ENCODE measurements at regions not wholly inside any gene's neighbourhood (a gene's known extent, or its start where the extent isn't known, plus 50 kb on each side); places are given as distances from the start of the nearest gene placed in this dataset.
A peak's percentile ranks its signal among the peaks of the same experiment; 100 is the strongest.

DNA sequence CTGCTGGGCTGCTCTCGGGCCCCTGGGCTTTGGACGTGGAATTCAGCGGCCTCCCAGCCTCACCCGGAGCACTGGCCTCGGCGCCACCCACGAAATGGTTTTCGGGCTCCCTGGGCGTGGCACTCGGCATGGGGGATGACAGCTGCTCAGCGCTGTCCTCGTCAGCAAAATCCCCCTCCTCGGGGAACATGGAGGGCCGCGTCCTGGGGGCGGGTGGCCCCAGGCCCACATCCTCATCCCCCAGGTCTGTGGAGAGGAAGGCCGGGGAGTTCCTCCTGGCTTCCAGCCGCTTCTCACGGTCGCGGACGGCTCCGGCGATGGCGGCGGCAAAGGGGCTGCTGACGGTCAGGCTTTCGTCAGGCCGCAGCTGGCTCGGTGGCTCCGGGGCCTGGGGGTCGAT lies 88.4 kb downstream of the CTTN start:
- no peak for DNase-seq

- no peak for DNase-seq
Measured at GRCh38 chr11:70487160-70487559, 88.8 kb downstream of the CTTN start.

GRCh38 chr11:70487756-70488155 lies 89.4 kb downstream of the CTTN start:
- no peak for DNase-seq

- DNase-seq, result no peak
Measured at GRCh38 chr11:70488171-70488703, 89.9 kb downstream of the CTTN start.

- DNase-seq, result no peak
Measured at GRCh38 chr11:70489276-70489675, 90.9 kb downstream of the CTTN start.

- no peak for DNase-seq
Measured at GRCh38 chr11:70490208-70490607, 91.9 kb downstream of the CTTN start.

DNA sequence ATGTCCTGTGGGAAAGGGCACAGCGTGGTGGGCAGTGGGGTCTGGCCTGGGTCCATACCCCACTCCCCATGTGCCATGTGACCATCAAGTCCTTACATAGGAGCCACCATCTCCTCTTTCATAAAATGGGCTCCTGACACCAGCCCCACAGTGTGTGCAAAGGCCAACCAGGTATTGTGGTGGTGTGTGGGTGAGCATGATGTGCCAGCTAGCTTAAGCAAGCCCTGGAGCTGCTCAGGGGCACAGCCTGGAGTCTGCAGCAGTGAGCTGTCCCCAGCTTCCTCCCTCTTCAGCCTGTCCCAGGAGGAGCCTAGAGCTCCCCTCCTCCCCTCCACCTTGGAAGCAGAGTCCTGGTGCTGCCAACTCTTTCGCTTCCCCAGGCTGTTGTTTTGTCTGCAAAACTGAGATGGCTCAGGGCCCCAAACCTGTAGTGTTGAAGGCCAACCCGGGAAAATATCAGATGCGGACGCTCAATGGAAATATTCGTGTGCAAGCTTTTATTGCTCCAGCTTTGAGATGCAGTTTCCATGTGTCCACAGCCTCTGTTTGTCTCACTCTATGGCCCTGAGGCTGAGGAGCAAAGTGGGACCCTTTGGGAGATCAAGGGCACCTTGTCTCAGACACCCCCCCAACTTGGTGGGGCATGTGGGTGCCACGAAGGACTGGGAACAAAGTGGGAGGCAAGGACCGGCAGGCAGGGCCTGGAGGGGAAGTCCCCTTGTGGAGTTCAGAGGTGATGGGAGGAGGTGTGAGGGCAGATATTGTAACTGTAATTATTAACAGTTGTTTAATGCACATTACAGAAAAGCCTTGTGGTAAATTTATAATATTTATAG lies 92.6 kb downstream of the CTTN start:
- no peak for DNase-seq

DNA sequence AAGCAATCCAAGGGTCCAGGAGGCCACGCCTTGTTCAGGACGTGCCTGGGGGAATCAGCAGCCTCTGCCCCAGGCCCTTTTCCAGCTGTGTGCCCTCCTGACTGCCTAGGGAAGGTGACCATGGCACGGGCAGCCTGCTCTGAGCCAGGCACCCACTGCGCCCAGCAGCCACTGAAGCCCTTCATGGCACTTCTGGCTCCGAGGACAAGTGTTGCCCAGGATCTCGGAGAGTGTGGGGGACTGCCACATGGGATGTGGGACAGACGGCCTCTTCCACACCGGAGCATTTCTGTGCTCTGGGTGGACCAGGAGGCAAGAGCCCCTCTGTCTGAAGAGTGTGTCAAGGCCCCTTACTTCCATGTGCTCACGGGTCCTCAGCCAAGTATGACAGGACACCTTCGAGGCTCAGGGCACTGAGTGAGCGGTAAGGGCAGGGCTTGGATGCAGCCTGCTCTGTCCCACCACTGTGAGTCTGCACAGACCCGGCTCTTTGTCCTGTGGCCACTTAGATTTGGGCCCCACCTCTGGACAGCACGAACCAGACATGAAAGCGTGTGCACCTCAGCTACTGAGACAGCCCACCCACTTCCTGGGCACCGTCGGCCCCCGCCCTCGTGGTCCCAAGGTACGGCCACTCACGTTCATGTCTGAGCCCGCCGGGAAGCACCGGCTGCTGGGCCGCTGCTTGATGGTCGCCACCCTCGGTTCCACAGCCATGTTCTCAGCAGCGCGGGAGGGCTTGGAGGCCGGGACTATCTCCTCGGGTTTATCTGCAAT lies 93.6 kb downstream of the CTTN start:
- DNase-seq, result no peak

DNA sequence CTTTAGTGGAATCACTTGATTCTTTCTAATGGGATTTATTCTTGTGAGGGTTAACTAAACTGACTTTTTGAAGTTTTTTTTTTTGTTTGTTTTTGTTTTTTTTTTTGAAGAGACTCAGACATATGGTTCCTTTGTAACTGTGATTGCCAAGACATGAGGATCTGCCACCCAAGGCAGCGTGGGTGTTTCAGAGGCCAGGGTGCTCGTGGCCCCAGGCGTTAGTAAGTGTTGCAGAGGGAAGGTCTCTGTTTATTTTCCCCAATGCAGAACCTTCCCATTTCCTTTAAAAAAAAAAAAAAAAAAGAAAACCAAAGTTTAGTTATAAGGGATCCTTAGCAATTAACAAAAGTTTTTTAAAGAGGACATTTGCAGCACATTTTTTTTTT lies 94.8 kb downstream of the CTTN start:
- DNase-seq, result no peak

GRCh38 chr11:70493891-70494290 lies 95.6 kb downstream of the CTTN start:
- no peak for DNase-seq

DNA sequence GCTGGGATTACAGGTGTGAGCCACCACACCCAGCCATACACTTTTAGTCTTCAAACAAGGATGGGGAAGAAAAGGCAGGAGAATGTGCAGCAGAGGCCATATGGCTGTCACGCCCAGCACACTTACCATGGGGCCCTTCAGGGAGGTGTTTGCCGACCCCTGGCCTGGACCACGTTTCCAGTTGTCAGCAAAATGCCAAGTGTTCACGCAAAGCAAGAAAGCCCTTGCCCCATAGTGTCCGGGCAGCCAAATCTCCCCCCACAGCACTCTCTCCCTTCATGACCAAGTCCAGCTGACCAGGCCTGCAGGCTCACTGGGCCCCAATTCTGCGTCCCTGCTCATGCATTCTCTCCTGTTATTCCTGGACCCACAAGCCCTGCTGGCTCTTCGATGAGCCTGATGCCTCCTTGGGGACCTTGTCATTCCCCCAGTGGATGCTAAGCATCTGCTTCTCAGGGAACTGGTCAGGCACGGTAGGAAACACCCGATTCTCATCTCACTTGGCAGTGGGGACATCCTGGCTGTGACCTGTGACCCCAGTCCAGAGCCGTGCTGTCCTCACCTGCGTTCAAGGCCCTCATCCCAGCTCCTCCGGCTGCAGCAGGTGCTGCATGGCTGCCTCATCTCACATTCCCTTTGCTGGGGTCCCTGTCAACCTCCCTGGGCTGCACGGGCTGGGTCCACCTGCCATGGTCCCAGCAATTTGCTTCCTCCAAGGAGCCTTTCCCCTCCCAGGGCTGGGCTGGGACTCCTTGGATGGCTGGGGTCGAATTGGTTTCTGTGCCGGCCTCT lies 96.4 kb downstream of the CTTN start:
- DNase-seq, result no peak

- DNase-seq, result no peak
Measured at GRCh38 chr11:70495351-70496310, 97.3 kb downstream of the CTTN start.

DNA sequence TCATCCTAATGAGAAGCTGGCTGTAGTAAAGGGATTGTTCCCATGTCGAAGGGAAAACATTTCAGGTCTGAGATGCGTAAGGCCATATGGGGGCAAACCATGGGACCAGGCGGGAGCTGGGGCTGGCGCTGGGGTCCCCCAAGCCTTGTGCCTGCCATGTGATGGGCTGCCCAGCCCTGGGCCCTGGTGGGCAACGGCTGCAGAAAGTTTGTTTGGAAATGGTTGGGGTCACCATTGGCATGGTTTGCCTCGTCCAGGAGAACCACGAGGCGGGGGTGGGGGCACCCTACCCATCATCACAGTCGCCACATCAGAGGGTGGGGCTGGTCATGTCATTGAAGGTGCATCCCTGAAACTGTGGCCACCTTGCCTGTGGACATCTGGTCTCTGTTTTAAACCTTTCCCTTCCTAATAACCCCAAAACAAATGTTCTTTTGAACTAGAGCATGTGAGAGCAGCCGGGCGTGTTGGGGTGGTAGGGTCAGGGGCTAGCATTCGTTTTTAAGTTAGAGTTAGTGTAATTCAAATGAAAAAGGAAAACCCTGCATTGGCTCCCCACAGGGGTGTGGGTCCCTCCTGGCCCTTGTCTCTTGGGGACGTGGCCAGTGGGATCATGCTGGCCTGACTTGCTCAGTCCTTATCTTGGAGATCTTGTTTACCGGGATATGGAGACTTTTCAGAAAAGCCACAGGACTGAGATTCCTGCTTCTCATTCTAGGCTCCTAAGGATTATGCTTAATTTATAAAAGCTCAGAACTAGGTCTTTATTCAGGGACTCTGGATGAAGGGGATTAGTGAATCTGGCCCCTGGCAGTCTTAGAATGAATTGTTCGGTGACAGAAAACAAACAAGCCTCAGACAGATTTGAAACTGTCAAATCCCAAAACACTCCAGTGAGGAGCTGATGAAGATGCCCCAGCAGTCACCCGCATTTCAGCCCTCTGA lies 98.5 kb downstream of the CTTN start:
- DNase-seq, result no peak

GRCh38 chr11:70497536-70498075 lies 99.3 kb downstream of the CTTN start:
- no peak for DNase-seq

DNA sequence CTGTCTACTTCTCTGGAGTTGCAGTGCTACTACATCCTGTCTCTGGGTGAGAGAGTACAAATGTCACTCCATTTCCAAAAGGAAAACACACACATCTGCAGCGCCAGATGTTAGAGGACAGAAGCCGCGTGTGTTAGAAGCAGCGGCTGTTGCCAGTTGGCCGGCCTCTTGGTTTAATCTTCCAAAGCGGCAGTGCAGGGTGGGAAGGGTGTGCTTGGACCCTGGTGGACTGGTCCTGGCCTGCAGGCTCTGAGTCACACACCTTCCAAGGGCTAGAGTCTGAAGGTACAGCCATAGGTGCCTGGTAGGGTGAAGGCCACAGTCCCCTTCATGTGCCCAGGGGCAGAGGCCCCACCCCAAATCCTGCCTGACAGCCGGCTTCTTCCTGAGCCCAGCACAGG lies 99.8 kb downstream of the CTTN start:
- DNase-seq, result no peak

- no peak for DNase-seq
Measured at GRCh38 chr11:70498976-70499801, 100.9 kb downstream of the CTTN start.

DNA sequence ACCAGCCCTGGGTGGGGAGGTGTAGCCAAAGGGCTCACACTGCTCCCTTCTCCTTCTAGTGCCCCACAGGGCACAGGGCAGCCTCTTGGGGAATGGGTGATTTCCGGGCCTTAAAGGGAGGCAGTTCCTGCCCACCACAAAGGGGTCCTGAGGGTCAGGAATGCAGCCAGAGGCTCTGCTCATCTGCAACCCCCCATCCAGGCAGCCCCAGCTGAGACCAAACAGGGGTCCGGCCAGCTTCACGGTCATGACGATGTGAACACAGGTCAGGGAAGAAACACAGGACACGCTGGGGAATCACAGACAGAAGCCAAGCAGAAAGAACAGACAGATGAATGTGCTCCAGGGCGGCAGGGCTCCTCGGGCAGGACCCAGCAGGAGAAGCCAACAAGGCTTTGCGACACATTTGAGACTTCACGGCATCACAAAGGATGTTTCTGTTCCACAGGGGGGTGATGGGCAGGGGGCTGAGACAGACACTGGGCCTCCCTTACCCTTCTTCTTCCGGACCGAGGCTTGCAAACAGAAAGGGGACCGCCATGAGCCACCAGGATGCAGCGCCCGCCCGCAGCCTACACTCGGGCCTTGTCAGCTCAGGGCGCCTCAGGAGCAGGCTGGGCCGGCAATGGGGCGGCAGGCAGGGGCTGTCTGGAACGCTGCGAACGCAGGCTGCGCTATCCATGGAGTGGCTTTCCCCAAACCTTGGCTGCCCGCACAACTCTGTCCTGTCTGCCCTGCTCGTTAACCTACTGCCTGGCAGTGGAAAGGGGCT lies 101.9 kb downstream of the CTTN start:
- no peak for DNase-seq

- DNase-seq, result peak; percentile 55
Measured at GRCh38 chr11:70501051-70501901, 102.9 kb downstream of the CTTN start.

Data from NCI-H510A (cell line).